H1 (cell line): ENCODE measurements at regions not wholly inside any gene's neighbourhood (a gene's known extent, or its start where the extent isn't known, plus 50 kb on each side); places are given as distances from the start of the nearest gene placed in this dataset.

Experiments
- CTCF ChIP-seq, 3 experiments: IDR thresholded peaks; 1 replicate in 2 of 3; 2 replicates in 1 of 3; pipeline versions ENCODE4 v1.5.1 to v1.6.1; 2011; ENCODE audit warnings: low read length in 3 of 3, mild to moderate bottlenecking in 3 of 3, inconsistent platforms in 2 of 3, low read depth in 1 of 3, moderate library complexity in 1 of 3; ENCODE audit not compliant: insufficient read depth in 1 of 3; ENCODE audit errors: control extremely low read depth in 1 of 3
- TBP ChIP-seq: IDR thresholded peaks from 2 replicates; pipeline ENCODE4 v1.6.1; 2011; ENCODE audit warnings: low read depth, low read length, improper control_type of control experiment

GRCh38 chr15:62297933-62298332, 132.8 kb upstream of the C2CD4B start:
- TF ChIP-seq TBP (no peak), CTCF (IDR thresholded peaks at IDR 0.05; ENCODE audit: control extremely low read depth in 1 of 3, insufficient read depth in 1 of 3, low read depth in 1 of 3, low read length in 3 of 3) (no peak)
